H1 (cell line): ENCODE measurements at regions not wholly inside any gene's neighbourhood (a gene's known extent, or its start where the extent isn't known, plus 50 kb on each side); places are given as distances from the start of the nearest gene placed in this dataset.
"Not testable (repeated sequence)": the region's sequence is repeated elsewhere in the genome, so short reads cannot be mapped to it uniquely, and the experiment has no call there.

Experiments used
- CTCF ChIA-PET: fragments of 300-600 bp; sonication (Branson Sonifier 250); formaldehyde crosslinking; loops from one replicate; lab custom pipeline; 2021; ENCODE audit not compliant: partially characterized antibody; lab: Charles Lee
- POLR2A ChIA-PET: fragments of 300-600 bp; sonication (Branson Sonifier 250); formaldehyde crosslinking; loops from one replicate; lab custom pipeline; 2021; ENCODE audit warnings: inconsistent platforms; ENCODE audit not compliant: partially characterized antibody; lab: Charles Lee
- DNase-seq, 2 experiments: peaks; one replicate each; pipeline versions ENCODE4 v3.0.0 to v3.0.0-alpha.2; 2010 to 2022; ENCODE audit warnings: low spot score in 2 of 2, low read depth in 1 of 2, mixed read lengths in 1 of 2
- FAIRE-seq: peaks from 2 replicates; lab custom pipeline; 2011; peaks lifted over from hg19 to GRCh38; lab: Jason Lieb, UNC
- H2AFZ ChIP-seq: 2 replicates; pipeline ENCODE4 v1.8.1; 2012; ENCODE audit warnings: low read length, inconsistent platforms
- H2AK5ac ChIP-seq: 2 replicates; pipeline ENCODE4 v1.6.1; 2013; ENCODE audit warnings: low read depth, low read length
- H2BK120ac ChIP-seq: replicated peaks from 2 replicates; pipeline ENCODE3; 2013; ENCODE audit warnings: low read depth, low read length, inconsistent platforms
- H2BK12ac ChIP-seq: 2 replicates; pipeline ENCODE4 v1.6.1; 2013; ENCODE audit warnings: low read depth, low read length
- H2BK15ac ChIP-seq: 2 replicates; pipeline ENCODE4 v1.6.1; 2013; ENCODE audit warnings: low read length
- H2BK20ac ChIP-seq: 2 replicates; pipeline ENCODE4 v1.6.1; 2013; ENCODE audit warnings: low read length
- H2BK5ac ChIP-seq: 2 replicates; pipeline ENCODE4 v1.6.1; 2013; ENCODE audit warnings: low read depth, low read length
- H3K14ac ChIP-seq: 2 replicates; pipeline ENCODE4 v1.6.1; 2013; ENCODE audit warnings: inconsistent platforms; ENCODE audit not compliant: insufficient read length
- H3K18ac ChIP-seq: 2 replicates; pipeline ENCODE4 v1.6.1; 2013; ENCODE audit warnings: low read length; ENCODE audit errors: extremely low read depth
- H3K23ac ChIP-seq: 2 replicates; pipeline ENCODE4 v1.6.1; 2013; ENCODE audit warnings: inconsistent platforms; ENCODE audit not compliant: insufficient read length
- H3K23me2 ChIP-seq: 2 replicates; pipeline ENCODE4 v1.6.1; 2013; ENCODE audit warnings: low read depth, low read length
- H3K27ac ChIP-seq: 2 replicates; pipeline ENCODE4 v1.6.1; 2011; ENCODE audit warnings: low read depth, low read length, inconsistent platforms
- H3K27me3 ChIP-seq, 4 experiments: replicated peaks in 1 of 4; 1 replicate in 1 of 4; 2 replicates in 3 of 4; pipeline versions ENCODE4 v1.6.1 to v1.8.1; 2011 to 2013; ENCODE audit warnings: low read length in 3 of 4, mild to moderate bottlenecking in 3 of 4, inconsistent platforms in 2 of 4, mixed read lengths in 2 of 4, moderate library complexity in 1 of 4; ENCODE audit not compliant: control insufficient read depth in 3 of 4, insufficient read depth in 3 of 4; ENCODE audit errors: extremely low read depth in 1 of 4
- H3K36me3 ChIP-seq, 4 experiments: 2 replicates each; pipeline versions ENCODE4 v1.6.1 to v1.8.1; 2011 to 2013; ENCODE audit warnings: mild to moderate bottlenecking in 4 of 4, low read length in 3 of 4, moderate library complexity in 2 of 4, control low read depth in 1 of 4, inconsistent platforms in 1 of 4; ENCODE audit not compliant: insufficient read depth in 4 of 4, control insufficient read depth in 2 of 4
- H3K4ac ChIP-seq: replicated peaks from 2 replicates; pipeline ENCODE3; 2013; ENCODE audit warnings: low read length, low read depth, mixed read lengths, inconsistent platforms; ENCODE audit not compliant: insufficient read length
- H3K4me1 ChIP-seq, 4 experiments: replicated peaks in 1 of 4; 1 replicate in 1 of 4; 2 replicates in 3 of 4; pipeline versions ENCODE4 v1.6.1 to v1.8.1; 2011 to 2013; ENCODE audit warnings: low read length in 3 of 4, inconsistent platforms in 2 of 4, mixed read lengths in 1 of 4; ENCODE audit not compliant: insufficient read depth in 4 of 4, control insufficient read depth in 3 of 4
- H3K4me2 ChIP-seq, 2 experiments: 2 replicates each; pipeline versions ENCODE4 v1.6.1 to v1.8.1; 2011 to 2013; ENCODE audit warnings: low read depth in 2 of 2, low read length in 2 of 2, control low read depth in 1 of 2, inconsistent platforms in 1 of 2, mild to moderate bottlenecking in 1 of 2; ENCODE audit not compliant: insufficient read depth in 1 of 2
- H3K4me3 ChIP-seq, 4 experiments: fragments of 200-600, 300-600 bp in 1 of 4; sonication (generic), shearing (Covaris generic), sonication (Bioruptor Twin) in 1 of 4; 2 replicates each; pipeline versions ENCODE4 v1.5.1 to v1.8.1; 2011 to 2016; ENCODE audit warnings: low read length in 4 of 4, low read depth in 3 of 4, control low read depth in 2 of 4, inconsistent platforms in 2 of 4, mild to moderate bottlenecking in 2 of 4, mixed read lengths in 1 of 4, moderate library complexity in 1 of 4; ENCODE audit not compliant: insufficient read depth in 2 of 4; ENCODE audit errors: extremely low read depth in 1 of 4
- H3K56ac ChIP-seq: replicated peaks from 2 replicates; pipeline ENCODE3; 2013; ENCODE audit warnings: low read depth, mild to moderate bottlenecking, mixed read lengths, low read length, inconsistent platforms; ENCODE audit not compliant: insufficient read length
- H3K79me1 ChIP-seq: 2 replicates; pipeline ENCODE4 v1.6.1; 2013; ENCODE audit warnings: low read depth, low read length, control low read depth
- H3K79me2 ChIP-seq, 2 experiments: 2 replicates each; pipeline versions ENCODE4 v1.6.1 to v1.8.1; 2012 to 2013; ENCODE audit warnings: low read length in 2 of 2, mild to moderate bottlenecking in 2 of 2, inconsistent platforms in 1 of 2; ENCODE audit not compliant: insufficient read depth in 2 of 2, control insufficient read depth in 1 of 2
- H3K9ac ChIP-seq, 4 experiments: replicated peaks in 1 of 4; 1 replicate in 1 of 4; 2 replicates in 3 of 4; pipeline versions ENCODE4 v1.6.1 to v1.8.1; 2011 to 2013; ENCODE audit warnings: low read depth in 3 of 4, low read length in 3 of 4, control low read depth in 2 of 4, mild to moderate bottlenecking in 2 of 4, moderate library complexity in 2 of 4, inconsistent platforms in 1 of 4; ENCODE audit errors: extremely low read depth in 1 of 4
- H3K9me3 ChIP-seq, 2 experiments: 2 replicates each; pipeline versions ENCODE4 v1.6.1 to v1.8.1; 2012 to 2013; ENCODE audit warnings: mild to moderate bottlenecking in 2 of 2, moderate library complexity in 2 of 2, control low read depth in 1 of 2, inconsistent platforms in 1 of 2, low read depth in 1 of 2, low read length in 1 of 2, mixed read lengths in 1 of 2; ENCODE audit not compliant: insufficient read depth in 2 of 2
- H4K20me1 ChIP-seq, 2 experiments: replicated peaks in 1 of 2; 2 replicates each; pipeline versions ENCODE3 to v1.8.1; 2011 to 2013; ENCODE audit warnings: inconsistent platforms in 2 of 2, low read length in 2 of 2, mild to moderate bottlenecking in 1 of 2; ENCODE audit not compliant: insufficient read depth in 2 of 2, control insufficient read depth in 1 of 2
- H4K5ac ChIP-seq: 2 replicates; pipeline ENCODE4 v1.6.1; 2013; ENCODE audit warnings: low read length, low read depth, mixed read lengths, inconsistent platforms; ENCODE audit not compliant: insufficient read length
- H4K8ac ChIP-seq: 2 replicates; pipeline ENCODE4 v1.8.0; 2013; ENCODE audit warnings: mild to moderate bottlenecking, moderate library complexity, low read length, inconsistent platforms; ENCODE audit not compliant: insufficient read depth; ENCODE audit errors: extremely low read depth
- H4K91ac ChIP-seq: replicated peaks from 2 replicates; pipeline ENCODE3; 2013; ENCODE audit warnings: low read length, mixed read lengths, inconsistent platforms; ENCODE audit not compliant: insufficient read length
- WGBS, 2 experiments: shearing (Covaris generic) in 1 of 2; methylation state at CpG; one replicate each; pipeline versions ENCODE4 v1.1.6 to v1.1.7; 2013 to 2015; ENCODE audit warnings: low lambda C conversion rate in 2 of 2, mixed read lengths in 2 of 2, inconsistent platforms in 1 of 2, low coverage in 1 of 2, missing lambda C conversion rate in 1 of 2; ENCODE audit not compliant: insufficient replicate concordance in 2 of 2, insufficient coverage in 1 of 2, insufficient read length in 1 of 2; ENCODE audit errors: extremely low coverage in 1 of 2, missing lambda C conversion rate in 1 of 2; 5-methylcytosine and 5-hydroxymethylcytosine counted together

DNA sequence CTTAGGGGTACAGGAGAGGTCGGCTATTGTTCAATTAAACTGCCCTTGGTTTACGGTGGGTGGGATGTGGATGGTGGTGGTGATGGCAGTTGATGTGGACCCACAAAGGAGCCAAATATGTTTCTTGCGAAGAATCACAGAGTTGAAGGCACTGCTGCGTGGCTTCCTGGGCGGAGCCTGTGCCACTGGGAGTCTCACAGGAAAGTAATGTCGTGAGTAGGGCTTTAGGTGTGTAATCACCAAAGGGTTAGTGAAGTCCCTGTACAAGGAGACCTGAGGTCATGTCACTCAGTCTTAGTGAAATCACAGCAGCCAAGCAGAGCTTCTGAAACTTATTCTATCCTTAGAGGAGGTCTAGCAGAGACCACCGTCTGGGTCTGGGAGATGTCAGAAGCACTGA is 215.3 kb downstream of the ANKRD36B start:
- H3K9ac ChIP-seq, CTCF ChIA-PET, H4K91ac ChIP-seq, DNase-seq, H3K4me2 ChIP-seq, H3K4me1 ChIP-seq, H3K23me2 ChIP-seq, H3K23ac ChIP-seq, H3K36me3 ChIP-seq, H2AK5ac ChIP-seq, H3K27ac ChIP-seq, H4K8ac ChIP-seq, H3K4me3 ChIP-seq, H4K20me1 ChIP-seq, H2BK20ac ChIP-seq, H2BK15ac ChIP-seq, H3K9me3 ChIP-seq, H3K4ac ChIP-seq, H3K14ac ChIP-seq, POLR2A ChIA-PET, H3K79me1 ChIP-seq, H3K56ac ChIP-seq, H2BK120ac ChIP-seq, FAIRE-seq, H2BK5ac ChIP-seq, H2BK12ac ChIP-seq, H4K5ac ChIP-seq, H3K18ac ChIP-seq, H3K27me3 ChIP-seq, H2AFZ ChIP-seq, H3K79me2 ChIP-seq: not testable (repeated sequence)
- WGBS, 2 experiments: no CpG with 5 or more reads among the region's 7 CpGs

- H3K4me3 ChIP-seq, H3K56ac ChIP-seq, FAIRE-seq, H2AK5ac ChIP-seq, H2AFZ ChIP-seq, H3K4me2 ChIP-seq, H2BK15ac ChIP-seq, H2BK20ac ChIP-seq, H4K5ac ChIP-seq, H3K79me1 ChIP-seq, CTCF ChIA-PET, H3K27ac ChIP-seq, DNase-seq, H3K4ac ChIP-seq, H3K18ac ChIP-seq, H3K23ac ChIP-seq, H3K23me2 ChIP-seq, H3K14ac ChIP-seq, H4K91ac ChIP-seq, POLR2A ChIA-PET, H2BK120ac ChIP-seq, H3K9me3 ChIP-seq, H3K36me3 ChIP-seq, H3K4me1 ChIP-seq, H4K8ac ChIP-seq, H2BK5ac ChIP-seq, H3K27me3 ChIP-seq, H3K79me2 ChIP-seq, H4K20me1 ChIP-seq, H3K9ac ChIP-seq, H2BK12ac ChIP-seq: not testable (repeated sequence)
- no CpG with 5 or more reads among the region's 4 CpGs for WGBS, 2 experiments
Measured at GRCh38 chr2:97363159-97363558, 226.5 kb downstream of the ANKRD36B start.
